H1 (cell line): ENCODE measurements at regions not wholly inside any gene's neighbourhood (a gene's known extent, or its start where the extent isn't known, plus 50 kb on each side); places are given as distances from the start of the nearest gene placed in this dataset.

Experiments
- CTCF ChIA-PET: fragments of 300-600 bp; sonication (Branson Sonifier 250); formaldehyde crosslinking; loops from one replicate; lab custom pipeline; 2021; ENCODE audit not compliant: partially characterized antibody; lab: Charles Lee
- POLR2A ChIA-PET: fragments of 300-600 bp; sonication (Branson Sonifier 250); formaldehyde crosslinking; loops from one replicate; lab custom pipeline; 2021; ENCODE audit warnings: inconsistent platforms; ENCODE audit not compliant: partially characterized antibody; lab: Charles Lee
- DNase-seq, 2 experiments: peaks; one replicate each; pipeline versions ENCODE4 v3.0.0 to v3.0.0-alpha.2; 2010 to 2022; ENCODE audit warnings: low spot score in 2 of 2, low read depth in 1 of 2, mixed read lengths in 1 of 2
- FAIRE-seq: peaks from 2 replicates; lab custom pipeline; 2011; peaks lifted over from hg19 to GRCh38; lab: Jason Lieb, UNC
- H2AFZ ChIP-seq: 2 replicates; pipeline ENCODE4 v1.8.1; 2012; ENCODE audit warnings: low read length, inconsistent platforms
- H2AK5ac ChIP-seq: 2 replicates; pipeline ENCODE4 v1.6.1; 2013; ENCODE audit warnings: low read depth, low read length
- H2BK120ac ChIP-seq: replicated peaks from 2 replicates; pipeline ENCODE3; 2013; ENCODE audit warnings: low read depth, low read length, inconsistent platforms
- H2BK12ac ChIP-seq: 2 replicates; pipeline ENCODE4 v1.6.1; 2013; ENCODE audit warnings: low read depth, low read length
- H2BK15ac ChIP-seq: 2 replicates; pipeline ENCODE4 v1.6.1; 2013; ENCODE audit warnings: low read length
- H2BK20ac ChIP-seq: 2 replicates; pipeline ENCODE4 v1.6.1; 2013; ENCODE audit warnings: low read length
- H2BK5ac ChIP-seq: 2 replicates; pipeline ENCODE4 v1.6.1; 2013; ENCODE audit warnings: low read depth, low read length
- H3K14ac ChIP-seq: 2 replicates; pipeline ENCODE4 v1.6.1; 2013; ENCODE audit warnings: inconsistent platforms; ENCODE audit not compliant: insufficient read length
- H3K18ac ChIP-seq: 2 replicates; pipeline ENCODE4 v1.6.1; 2013; ENCODE audit warnings: low read length; ENCODE audit errors: extremely low read depth
- H3K23ac ChIP-seq: 2 replicates; pipeline ENCODE4 v1.6.1; 2013; ENCODE audit warnings: inconsistent platforms; ENCODE audit not compliant: insufficient read length
- H3K23me2 ChIP-seq: 2 replicates; pipeline ENCODE4 v1.6.1; 2013; ENCODE audit warnings: low read depth, low read length
- H3K27ac ChIP-seq: 2 replicates; pipeline ENCODE4 v1.6.1; 2011; ENCODE audit warnings: low read depth, low read length, inconsistent platforms
- H3K27me3 ChIP-seq, 4 experiments: replicated peaks in 1 of 4; 1 replicate in 1 of 4; 2 replicates in 3 of 4; pipeline versions ENCODE4 v1.6.1 to v1.8.1; 2011 to 2013; ENCODE audit warnings: low read length in 3 of 4, mild to moderate bottlenecking in 3 of 4, inconsistent platforms in 2 of 4, mixed read lengths in 2 of 4, moderate library complexity in 1 of 4; ENCODE audit not compliant: control insufficient read depth in 3 of 4, insufficient read depth in 3 of 4; ENCODE audit errors: extremely low read depth in 1 of 4
- H3K36me3 ChIP-seq, 4 experiments: 2 replicates each; pipeline versions ENCODE4 v1.6.1 to v1.8.1; 2011 to 2013; ENCODE audit warnings: mild to moderate bottlenecking in 4 of 4, low read length in 3 of 4, moderate library complexity in 2 of 4, control low read depth in 1 of 4, inconsistent platforms in 1 of 4; ENCODE audit not compliant: insufficient read depth in 4 of 4, control insufficient read depth in 2 of 4
- H3K4ac ChIP-seq: replicated peaks from 2 replicates; pipeline ENCODE3; 2013; ENCODE audit warnings: low read length, low read depth, mixed read lengths, inconsistent platforms; ENCODE audit not compliant: insufficient read length
- H3K4me1 ChIP-seq, 4 experiments: replicated peaks in 1 of 4; 1 replicate in 1 of 4; 2 replicates in 3 of 4; pipeline versions ENCODE4 v1.6.1 to v1.8.1; 2011 to 2013; ENCODE audit warnings: low read length in 3 of 4, inconsistent platforms in 2 of 4, mixed read lengths in 1 of 4; ENCODE audit not compliant: insufficient read depth in 4 of 4, control insufficient read depth in 3 of 4
- H3K4me2 ChIP-seq, 2 experiments: 2 replicates each; pipeline versions ENCODE4 v1.6.1 to v1.8.1; 2011 to 2013; ENCODE audit warnings: low read depth in 2 of 2, low read length in 2 of 2, control low read depth in 1 of 2, inconsistent platforms in 1 of 2, mild to moderate bottlenecking in 1 of 2; ENCODE audit not compliant: insufficient read depth in 1 of 2
- H3K4me3 ChIP-seq, 4 experiments: fragments of 200-600, 300-600 bp in 1 of 4; sonication (generic), shearing (Covaris generic), sonication (Bioruptor Twin) in 1 of 4; 2 replicates each; pipeline versions ENCODE4 v1.5.1 to v1.8.1; 2011 to 2016; ENCODE audit warnings: low read length in 4 of 4, low read depth in 3 of 4, control low read depth in 2 of 4, inconsistent platforms in 2 of 4, mild to moderate bottlenecking in 2 of 4, mixed read lengths in 1 of 4, moderate library complexity in 1 of 4; ENCODE audit not compliant: insufficient read depth in 2 of 4; ENCODE audit errors: extremely low read depth in 1 of 4
- H3K56ac ChIP-seq: replicated peaks from 2 replicates; pipeline ENCODE3; 2013; ENCODE audit warnings: low read depth, mild to moderate bottlenecking, mixed read lengths, low read length, inconsistent platforms; ENCODE audit not compliant: insufficient read length
- H3K79me1 ChIP-seq: 2 replicates; pipeline ENCODE4 v1.6.1; 2013; ENCODE audit warnings: low read depth, low read length, control low read depth
- H3K79me2 ChIP-seq, 2 experiments: 2 replicates each; pipeline versions ENCODE4 v1.6.1 to v1.8.1; 2012 to 2013; ENCODE audit warnings: low read length in 2 of 2, mild to moderate bottlenecking in 2 of 2, inconsistent platforms in 1 of 2; ENCODE audit not compliant: insufficient read depth in 2 of 2, control insufficient read depth in 1 of 2
- H3K9ac ChIP-seq, 4 experiments: replicated peaks in 1 of 4; 1 replicate in 1 of 4; 2 replicates in 3 of 4; pipeline versions ENCODE4 v1.6.1 to v1.8.1; 2011 to 2013; ENCODE audit warnings: low read depth in 3 of 4, low read length in 3 of 4, control low read depth in 2 of 4, mild to moderate bottlenecking in 2 of 4, moderate library complexity in 2 of 4, inconsistent platforms in 1 of 4; ENCODE audit errors: extremely low read depth in 1 of 4
- H3K9me3 ChIP-seq, 2 experiments: 2 replicates each; pipeline versions ENCODE4 v1.6.1 to v1.8.1; 2012 to 2013; ENCODE audit warnings: mild to moderate bottlenecking in 2 of 2, moderate library complexity in 2 of 2, control low read depth in 1 of 2, inconsistent platforms in 1 of 2, low read depth in 1 of 2, low read length in 1 of 2, mixed read lengths in 1 of 2; ENCODE audit not compliant: insufficient read depth in 2 of 2
- H4K20me1 ChIP-seq, 2 experiments: replicated peaks in 1 of 2; 2 replicates each; pipeline versions ENCODE3 to v1.8.1; 2011 to 2013; ENCODE audit warnings: inconsistent platforms in 2 of 2, low read length in 2 of 2, mild to moderate bottlenecking in 1 of 2; ENCODE audit not compliant: insufficient read depth in 2 of 2, control insufficient read depth in 1 of 2
- H4K5ac ChIP-seq: 2 replicates; pipeline ENCODE4 v1.6.1; 2013; ENCODE audit warnings: low read length, low read depth, mixed read lengths, inconsistent platforms; ENCODE audit not compliant: insufficient read length
- H4K8ac ChIP-seq: 2 replicates; pipeline ENCODE4 v1.8.0; 2013; ENCODE audit warnings: mild to moderate bottlenecking, moderate library complexity, low read length, inconsistent platforms; ENCODE audit not compliant: insufficient read depth; ENCODE audit errors: extremely low read depth
- H4K91ac ChIP-seq: replicated peaks from 2 replicates; pipeline ENCODE3; 2013; ENCODE audit warnings: low read length, mixed read lengths, inconsistent platforms; ENCODE audit not compliant: insufficient read length
- ASH2L ChIP-seq: fragments of 200-600, 300-600 bp; sonication (generic); IDR thresholded peaks from one replicate; pipeline ENCODE4 v1.7.1; 2017; ENCODE audit warnings: low read length
- ATF3 ChIP-seq: IDR thresholded peaks from 2 replicates; pipeline ENCODE4 v1.6.1; 2011; ENCODE audit warnings: low read depth, mild to moderate bottlenecking, low read length; ENCODE audit not compliant: insufficient read depth
- BRCA1 ChIP-seq: IDR thresholded peaks from 2 replicates; pipeline ENCODE4 v1.6.1; 2012; ENCODE audit warnings: low read depth, low read length, improper control_type of control experiment
- CREB1 ChIP-seq: IDR thresholded peaks from 2 replicates; pipeline ENCODE4 v1.6.1; 2012; ENCODE audit warnings: inconsistent platforms
- GABPA ChIP-seq: IDR thresholded peaks from 2 replicates; pipeline ENCODE4 v1.6.1; 2011; ENCODE audit warnings: mild to moderate bottlenecking, low read length, moderate library complexity, borderline replicate concordance; ENCODE audit not compliant: insufficient read depth
- GTF2F1 ChIP-seq: IDR thresholded peaks from 2 replicates; pipeline ENCODE4 v1.6.1; 2012; ENCODE audit warnings: low read depth, low read length, improper control_type of control experiment, borderline replicate concordance
- HDAC6 ChIP-seq: IDR thresholded peaks from one replicate; pipeline ENCODE4 v1.7.1; 2012; ENCODE audit warnings: low read depth, mild to moderate bottlenecking, inconsistent platforms, low read length, moderate library complexity
- POLR2AphosphoS5 ChIP-seq: IDR thresholded peaks from 2 replicates; pipeline ENCODE4 v1.6.1; 2011; ENCODE audit warnings: low read depth, low read length
- SIRT6 ChIP-seq: IDR thresholded peaks from one replicate; pipeline ENCODE4 v1.7.1; 2012; ENCODE audit warnings: low read length, inconsistent platforms
- SP1 ChIP-seq: IDR thresholded peaks from 2 replicates; pipeline ENCODE4 v1.6.1; 2011; ENCODE audit warnings: low read depth, low read length
- WGBS, 2 experiments: shearing (Covaris generic) in 1 of 2; methylation state at CpG; one replicate each; pipeline versions ENCODE4 v1.1.6 to v1.1.7; 2013 to 2015; ENCODE audit warnings: low lambda C conversion rate in 2 of 2, mixed read lengths in 2 of 2, inconsistent platforms in 1 of 2, low coverage in 1 of 2, missing lambda C conversion rate in 1 of 2; ENCODE audit not compliant: insufficient replicate concordance in 2 of 2, insufficient coverage in 1 of 2, insufficient read length in 1 of 2; ENCODE audit errors: extremely low coverage in 1 of 2, missing lambda C conversion rate in 1 of 2; 5-methylcytosine and 5-hydroxymethylcytosine counted together
- TF ChIP-seq, protein P1 (sequence below): IDR thresholded peaks from 2 replicates; pipeline ENCODE4 v1.6.1; 2011; ENCODE audit warnings: low read length, improper control_type of control experiment

DNA sequence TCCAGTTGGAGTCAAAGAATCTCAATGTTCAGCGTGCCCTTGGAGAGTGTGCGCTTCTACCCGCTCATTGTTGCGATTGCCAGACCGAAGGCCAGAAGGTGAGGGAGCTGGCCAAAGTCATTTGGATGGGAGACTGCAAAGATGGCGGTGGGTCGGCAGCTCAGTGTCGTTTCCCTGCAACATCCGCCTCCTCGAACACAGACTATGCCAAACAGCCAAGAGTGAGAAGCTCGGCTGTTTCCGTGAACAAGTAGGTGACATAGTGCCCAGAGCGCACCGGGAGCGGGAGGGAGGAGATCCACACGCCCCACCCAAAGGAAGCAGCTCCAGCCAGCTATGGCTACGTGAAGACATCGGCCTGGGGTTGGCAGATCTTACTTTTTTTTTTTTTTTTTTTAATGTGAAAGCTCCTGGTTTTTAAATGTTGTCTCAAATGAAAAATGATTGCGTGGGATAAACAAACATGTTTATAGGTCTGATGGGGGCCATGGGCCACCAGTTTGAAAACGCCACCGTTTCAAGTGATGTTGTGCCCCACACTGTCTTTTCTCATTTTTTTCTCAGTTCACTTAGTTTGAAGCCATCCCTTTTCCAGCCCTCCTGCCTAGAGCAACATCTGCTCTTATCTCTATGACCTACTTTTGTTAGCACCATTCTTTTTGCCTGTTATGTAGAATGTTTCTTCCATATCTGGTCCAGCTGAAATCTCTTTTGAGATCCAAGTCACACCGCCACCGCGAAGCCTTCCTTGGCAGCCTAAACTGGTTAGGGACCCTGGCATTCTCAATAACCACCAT is 682.4 kb downstream of the RNF144A start:
- Histone ChIP-seq H2BK5ac (no peak overlapping the region), H4K5ac (no peak overlapping the region), H2BK120ac (no peak overlapping the region), H3K23me2 (no peaks in the 10 kb centered on the region), H3K9me3 (no peaks in the 10 kb centered on the region; a peak in 1 of 4 replicates), H2BK12ac (no peak overlapping the region; the same call in 1 of the 2 replicates), H3K79me1 (no peaks in the 10 kb centered on the region), H2BK15ac (no peak overlapping the region), H4K20me1 (no peaks in the 10 kb centered on the region), H3K56ac (no peak overlapping the region), H3K79me2 (no peaks in the 10 kb centered on the region), H4K91ac (no peak overlapping the region), H3K14ac (no peak overlapping the region), H3K4ac (no peak overlapping the region), H3K4me2 (no peak overlapping the region), H3K4me1 (no peaks in the 10 kb centered on the region), H3K36me3 (no peaks in the 10 kb centered on the region), H4K8ac (no peak overlapping the region), H3K27ac (no peak overlapping the region), H3K27me3 (no peaks in the 10 kb centered on the region), H2AFZ (no peak overlapping the region), H3K9ac (no peak overlapping the region), H3K18ac (no peak overlapping the region), H3K4me3 (no peak overlapping the region), H2AK5ac (no peak overlapping the region), H3K23ac (no peak overlapping the region), H2BK20ac (no peak overlapping the region; the same call in 1 of the 2 replicates)
- 98% methylated on average over 24 of the region's 24 CpGs; no CpG with 5 or more reads in 1 of the 2 experiments for WGBS, 2 experiments
- POLR2A ChIA-PET: no interaction called here
- TF ChIP-seq GTF2F1 (no peak), SIRT6 (no peak), ATF3 (no peak), BRCA1 (no peak), HDAC6 (no peak), POLR2AphosphoS5 (no peak), ASH2L (no peak), CREB1 (no peak), SP1 (no peak), GABPA (no peak)
- TF ChIP-seq, protein P1, sequence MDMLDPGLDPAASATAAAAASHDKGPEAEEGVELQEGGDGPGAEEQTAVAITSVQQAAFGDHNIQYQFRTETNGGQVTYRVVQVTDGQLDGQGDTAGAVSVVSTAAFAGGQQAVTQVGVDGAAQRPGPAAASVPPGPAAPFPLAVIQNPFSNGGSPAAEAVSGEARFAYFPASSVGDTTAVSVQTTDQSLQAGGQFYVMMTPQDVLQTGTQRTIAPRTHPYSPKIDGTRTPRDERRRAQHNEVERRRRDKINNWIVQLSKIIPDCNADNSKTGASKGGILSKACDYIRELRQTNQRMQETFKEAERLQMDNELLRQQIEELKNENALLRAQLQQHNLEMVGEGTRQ: no peak
- DNase-seq (no peak), FAIRE-seq (no peak)
- CTCF ChIA-PET: interaction anchor here (0.7 kb wide), 1 partner anchor 583 kb away, joined by 3 read pairs; no protein-coding TSS in a partner anchor
